ENCODE measurements at regions not wholly inside any gene's neighbourhood (a gene's known extent, or its start where the extent isn't known, plus 50 kb on each side); places are given as distances from the start of the nearest gene placed in this dataset.

DNA sequence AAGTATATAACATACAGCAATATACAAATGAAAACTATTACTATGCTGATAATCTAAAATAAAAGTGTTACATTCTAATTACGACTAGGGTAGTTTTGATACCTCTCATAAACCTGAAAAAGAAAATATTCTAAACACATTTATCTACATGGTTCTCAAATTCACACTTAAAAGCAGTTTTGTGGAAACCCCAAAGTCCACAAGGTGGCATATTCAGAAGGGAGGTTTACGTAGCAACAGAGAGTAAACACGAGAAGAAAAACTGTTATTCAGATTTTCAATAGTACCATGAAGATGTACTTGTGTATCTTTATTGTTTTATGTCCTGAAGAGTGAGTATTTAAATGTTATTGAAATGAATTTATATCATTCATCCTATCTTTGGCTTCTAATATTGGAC lies 275.9 kb upstream of the KLHL1 start:
- no peak overlapping the region for H2BK12ac ChIP-seq (ENCODE audit: insufficient read length, low read depth, low read length)
- no CpG with 5 or more reads among the region's 3 CpGs for WGBS (ENCODE audit: extremely low coverage, insufficient read length, low lambda C conversion rate)
- H3K9me3 ChIP-seq (ENCODE audit: control insufficient read depth, low read depth, low read length): no peaks in the 10 kb centered on the region
- no peaks in the 10 kb centered on the region for H3K23me2 ChIP-seq (ENCODE audit: insufficient read length, low read depth, low read length, poor library complexity, severe bottlenecking)
- no peak overlapping the region for H3K14ac ChIP-seq (ENCODE audit: insufficient read depth, low read length)
- no peak for DNase-seq
- Mint-ChIP-seq H3K9me3 (peaks cover 3 to 4% of the 10 kb centered on the region in 2 experiments; a peak in 1 of 5 replicates), H3K27ac (no peak overlapping the region), H3K4me3 (no peak overlapping the region), H3K27me3 (ENCODE audit: low read depth) (no peaks in the 10 kb centered on the region), H3K36me3 (ENCODE audit: insufficient read depth in 1 of 3, low read depth in 3 of 3) (no peaks in the 10 kb centered on the region), H3K4me1 (no peaks in the 10 kb centered on the region)
- H2AK5ac ChIP-seq (ENCODE audit: insufficient read length, low read length): no peak overlapping the region
- no peak overlapping the region for H2BK5ac ChIP-seq (ENCODE audit: insufficient read length, low read length)
- no peak overlapping the region for H3K18ac ChIP-seq (ENCODE audit: insufficient read length, low read depth, low read length)
- no peak overlapping the region for H3K23ac ChIP-seq (ENCODE audit: insufficient read length, low read depth, low read length)
- no peak overlapping the region for H2BK120ac ChIP-seq (ENCODE audit: low read depth, low read length, poor library complexity, severe bottlenecking)
- no peak overlapping the region for H3K56ac ChIP-seq (ENCODE audit: insufficient read length, low read depth, low read length)
- H2BK20ac ChIP-seq (ENCODE audit: low read depth, low read length, poor library complexity, severe bottlenecking): no peak overlapping the region
- no peaks in the 10 kb centered on the region for H4K20me1 ChIP-seq (ENCODE audit: control insufficient read depth, insufficient read depth, insufficient read length)
- no peak overlapping the region for H3K4ac ChIP-seq (ENCODE audit: low read depth, low read length)
- TF ChIP-seq, protein P1, sequence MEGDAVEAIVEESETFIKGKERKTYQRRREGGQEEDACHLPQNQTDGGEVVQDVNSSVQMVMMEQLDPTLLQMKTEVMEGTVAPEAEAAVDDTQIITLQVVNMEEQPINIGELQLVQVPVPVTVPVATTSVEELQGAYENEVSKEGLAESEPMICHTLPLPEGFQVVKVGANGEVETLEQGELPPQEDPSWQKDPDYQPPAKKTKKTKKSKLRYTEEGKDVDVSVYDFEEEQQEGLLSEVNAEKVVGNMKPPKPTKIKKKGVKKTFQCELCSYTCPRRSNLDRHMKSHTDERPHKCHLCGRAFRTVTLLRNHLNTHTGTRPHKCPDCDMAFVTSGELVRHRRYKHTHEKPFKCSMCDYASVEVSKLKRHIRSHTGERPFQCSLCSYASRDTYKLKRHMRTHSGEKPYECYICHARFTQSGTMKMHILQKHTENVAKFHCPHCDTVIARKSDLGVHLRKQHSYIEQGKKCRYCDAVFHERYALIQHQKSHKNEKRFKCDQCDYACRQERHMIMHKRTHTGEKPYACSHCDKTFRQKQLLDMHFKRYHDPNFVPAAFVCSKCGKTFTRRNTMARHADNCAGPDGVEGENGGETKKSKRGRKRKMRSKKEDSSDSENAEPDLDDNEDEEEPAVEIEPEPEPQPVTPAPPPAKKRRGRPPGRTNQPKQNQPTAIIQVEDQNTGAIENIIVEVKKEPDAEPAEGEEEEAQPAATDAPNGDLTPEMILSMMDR (conservative IDR thresholded peaks at IDR 0.05): no peak
- H4K8ac ChIP-seq (replicated peaks; ENCODE audit: insufficient read length, low read depth, low read length): no peak overlapping the region
- H4K5ac ChIP-seq (ENCODE audit: insufficient read length, low read depth, low read length): no peak overlapping the region
- no peak overlapping the region for H3K9ac ChIP-seq (ENCODE audit: extremely low read depth, insufficient read length, low read length)
- H3K4me2 ChIP-seq (ENCODE audit: insufficient read depth, insufficient read length, low read length): no peak overlapping the region
- H3K27me3 ChIP-seq (ENCODE audit: insufficient read depth, low read length): no peaks in the 10 kb centered on the region
- H3K4me1 ChIP-seq (ENCODE audit: insufficient read depth, low read length): no peaks in the 10 kb centered on the region
- no peak overlapping the region for H2AFZ ChIP-seq (ENCODE audit: low read length)
- H3K27ac ChIP-seq (ENCODE audit: insufficient read length, low read depth, low read length): no peak overlapping the region
- H2BK15ac ChIP-seq (ENCODE audit: low read depth, low read length): no peak overlapping the region
- no peaks in the 10 kb centered on the region for H3K79me1 ChIP-seq (ENCODE audit: insufficient read depth, low read depth, low read length, poor library complexity, severe bottlenecking)
- no peaks in the 10 kb centered on the region for H3K79me2 ChIP-seq (ENCODE audit: insufficient read depth, low read length)
- H4K91ac ChIP-seq (ENCODE audit: insufficient read length, low read depth, low read length): no peak overlapping the region
- H3T11ph ChIP-seq (ENCODE audit: low read length): no peak overlapping the region
